SK-N-SH (cell line): ENCODE measurements at regions not wholly inside any gene's neighbourhood (a gene's known extent, or its start where the extent isn't known, plus 50 kb on each side); places are given as distances from the start of the nearest gene placed in this dataset.

ENCODE experiments used
- CTCF ChIA-PET: fragments of 300-600, 350-600 bp; formaldehyde crosslinking; extraction: SDS; loops from one replicate; lab custom pipeline; 2021; lab: Yijun Ruan, JAX
- POLR2A ChIA-PET: fragments of 350-600 bp; sonication (Branson Sonifier 250); formaldehyde crosslinking; extraction: SDS; loops from one replicate; lab custom pipeline; 2020; ENCODE audit warnings: antibody characterized with exemption, inconsistent platforms; lab: Yijun Ruan, JAX
- DNase-seq: peaks from one replicate; pipeline ENCODE4 v3.0.0; 2012
- H2AFZ ChIP-seq: fragments of 200-600 bp; sonication (generic); 2 replicates; pipeline ENCODE4 v1.8.1; 2016; ENCODE audit warnings: antibody characterized with exemption, mild to moderate bottlenecking, low read depth
- H3F3A ChIP-seq: fragments of 200-600 bp; sonication (generic); replicated peaks from 2 replicates; pipeline ENCODE3; 2016; ENCODE audit warnings: antibody characterized with exemption, mild to moderate bottlenecking; ENCODE audit not compliant: insufficient read depth
- H3K27ac ChIP-seq, 2 experiments: fragments of 200-500 bp in 1 of 2; fragments of 200-600 bp in 1 of 2; sonication (Bioruptor generic) in 1 of 2; sonication (generic), shearing (Covaris generic) in 1 of 2; 2 replicates each; pipeline versions ENCODE4 v1.5.1 to v1.6.1; 2014 to 2016; ENCODE audit warnings: low read depth in 2 of 2, inconsistent platforms in 1 of 2, low read length in 1 of 2, mild to moderate bottlenecking in 1 of 2, mixed read lengths in 1 of 2
- H3K27me3 ChIP-seq: fragments of 200-600 bp; sonication (generic), shearing (Covaris generic); 2 replicates; pipeline ENCODE4 v1.6.1; 2016; ENCODE audit warnings: mixed run types; ENCODE audit not compliant: insufficient read depth
- H3K36me3 ChIP-seq, 2 experiments: fragments of 200-500 bp in 1 of 2; fragments of 200-600 bp in 1 of 2; sonication (Bioruptor generic) in 1 of 2; sonication (generic) in 1 of 2; replicated peaks in 1 of 2; 2 replicates each; pipeline versions ENCODE3 to v1.5.1; 2014 to 2016; ENCODE audit warnings: low read length in 1 of 2, mild to moderate bottlenecking in 1 of 2; ENCODE audit not compliant: insufficient read depth in 2 of 2, control insufficient read depth in 1 of 2
- H3K4me1 ChIP-seq, 2 experiments: fragments of 200-500 bp in 1 of 2; fragments of 200-600 bp in 1 of 2; sonication (Bioruptor generic) in 1 of 2; sonication (generic), shearing (Covaris generic) in 1 of 2; 2 replicates each; pipeline versions ENCODE4 v1.5.1 to v1.6.1; 2014 to 2016; ENCODE audit warnings: low read depth in 1 of 2, low read length in 1 of 2, mixed run types in 1 of 2; ENCODE audit not compliant: insufficient read depth in 2 of 2, control insufficient read depth in 1 of 2
- H3K4me2 ChIP-seq: fragments of 200-600 bp; sonication (generic), shearing (Covaris generic); 2 replicates; pipeline ENCODE4 v1.6.1; 2017; ENCODE audit warnings: mixed run types
- H3K4me3 ChIP-seq, 2 experiments: fragments of 200-500 bp in 1 of 2; fragments of 200-600 bp in 1 of 2; sonication (Bioruptor generic) in 1 of 2; sonication (generic), shearing (Covaris generic) in 1 of 2; 2 replicates each; pipeline versions ENCODE4 v1.5.1 to v1.8.1; 2014 to 2016; ENCODE audit warnings: low read depth in 2 of 2, inconsistent platforms in 1 of 2, low read length in 1 of 2, mild to moderate bottlenecking in 1 of 2, mixed read lengths in 1 of 2, moderate library complexity in 1 of 2
- H3K79me2 ChIP-seq: fragments of 200-600 bp; sonication (generic); 2 replicates; pipeline ENCODE4 v1.8.1; 2017; ENCODE audit warnings: mild to moderate bottlenecking; ENCODE audit not compliant: insufficient read depth
- H3K9ac ChIP-seq: fragments of 200-600 bp; sonication (generic); 2 replicates; pipeline ENCODE4 v1.6.1; 2017; ENCODE audit warnings: mixed run types
- H3K9me2 ChIP-seq: fragments of 200-600 bp; sonication (generic); 2 replicates; pipeline ENCODE4 v1.6.1; 2017; ENCODE audit warnings: mixed run types
- H3K9me3 ChIP-seq: fragments of 200-600 bp; sonication (generic); 2 replicates; pipeline ENCODE4 v1.6.1; 2017; ENCODE audit warnings: mixed run types, mild to moderate bottlenecking, moderate library complexity
- H4K20me1 ChIP-seq: fragments of 200-600 bp; sonication (generic); 2 replicates; pipeline ENCODE4 v1.6.1; 2017; ENCODE audit warnings: mild to moderate bottlenecking, mixed run types; ENCODE audit not compliant: insufficient read depth
- CHD2 ChIP-seq: fragments of 150-350 bp; IDR thresholded peaks from 2 replicates; pipeline ENCODE4 v1.6.1; 2018; ENCODE audit warnings: low read length; ENCODE audit not compliant: partially characterized antibody
- CTCF ChIP-seq: fragments of 200-600 bp; sonication (generic); IDR thresholded peaks from 2 replicates; pipeline ENCODE4 v1.6.1; 2017; ENCODE audit warnings: antibody characterized with exemption, mild to moderate bottlenecking, moderate library complexity
- EZH2phosphoT487 ChIP-seq: fragments of 200-600 bp; sonication (generic); IDR thresholded peaks from 2 replicates; pipeline ENCODE4 v1.6.1; 2017; ENCODE audit warnings: low read depth, mixed run types, mild to moderate bottlenecking, antibody characterized with exemption, moderate library complexity, borderline replicate concordance
- FOXJ3 ChIP-seq: sonication (generic); formaldehyde crosslinking; IDR thresholded peaks from 2 replicates; pipeline ENCODE4 v1.5.1; 2020; ENCODE audit warnings: mild to moderate bottlenecking, missing genetic modification reagents
- FOXM1 ChIP-seq: IDR thresholded peaks from 2 replicates; pipeline ENCODE4 v1.4.0; 2012; ENCODE audit warnings: low read depth, mild to moderate bottlenecking
- MXI1 ChIP-seq: IDR thresholded peaks from 2 replicates; pipeline ENCODE4 v1.6.1; 2012; ENCODE audit warnings: mild to moderate bottlenecking, low read depth, low read length, improper control_type of control experiment
- RAD21 ChIP-seq: IDR thresholded peaks from 2 replicates; pipeline ENCODE4 v1.6.1; 2012; ENCODE audit warnings: mild to moderate bottlenecking, low read length
- RCOR1 ChIP-seq: fragments of 150-350 bp; IDR thresholded peaks from 2 replicates; pipeline ENCODE4 v1.6.1; 2017; ENCODE audit warnings: antibody characterized with exemption, low read length
- REST ChIP-seq: IDR thresholded peaks from 2 replicates; pipeline ENCODE4 v1.6.1; 2012; ENCODE audit warnings: mild to moderate bottlenecking, low read depth, low read length, moderate library complexity
- RXRA ChIP-seq: IDR thresholded peaks from 2 replicates; pipeline ENCODE4 v1.4.0; 2012; ENCODE audit warnings: low read depth, mild to moderate bottlenecking, borderline replicate concordance
- SIN3A ChIP-seq: IDR thresholded peaks from 2 replicates; pipeline ENCODE4 v1.6.1; 2012; ENCODE audit warnings: low read depth, mild to moderate bottlenecking, low read length, moderate library complexity, borderline replicate concordance
- SMC3 ChIP-seq: IDR thresholded peaks from 2 replicates; pipeline ENCODE4 v1.6.1; 2012; ENCODE audit warnings: low read depth, low read length, improper control_type of control experiment
- WGBS: methylation state at CpG from one replicate; pipeline ENCODE4 v1.1.6; 2017; ENCODE audit warnings: low lambda C conversion rate; 5-methylcytosine and 5-hydroxymethylcytosine counted together
- TF ChIP-seq, protein P1 (sequence below): IDR thresholded peaks from 2 replicates; pipeline ENCODE4 v1.4.0; 2012; ENCODE audit warnings: low read depth
- TF ChIP-seq, protein P2 (sequence below): IDR thresholded peaks from 2 replicates; pipeline ENCODE4 v1.4.0; 2012; ENCODE audit warnings: low read depth, borderline replicate concordance

DNA sequence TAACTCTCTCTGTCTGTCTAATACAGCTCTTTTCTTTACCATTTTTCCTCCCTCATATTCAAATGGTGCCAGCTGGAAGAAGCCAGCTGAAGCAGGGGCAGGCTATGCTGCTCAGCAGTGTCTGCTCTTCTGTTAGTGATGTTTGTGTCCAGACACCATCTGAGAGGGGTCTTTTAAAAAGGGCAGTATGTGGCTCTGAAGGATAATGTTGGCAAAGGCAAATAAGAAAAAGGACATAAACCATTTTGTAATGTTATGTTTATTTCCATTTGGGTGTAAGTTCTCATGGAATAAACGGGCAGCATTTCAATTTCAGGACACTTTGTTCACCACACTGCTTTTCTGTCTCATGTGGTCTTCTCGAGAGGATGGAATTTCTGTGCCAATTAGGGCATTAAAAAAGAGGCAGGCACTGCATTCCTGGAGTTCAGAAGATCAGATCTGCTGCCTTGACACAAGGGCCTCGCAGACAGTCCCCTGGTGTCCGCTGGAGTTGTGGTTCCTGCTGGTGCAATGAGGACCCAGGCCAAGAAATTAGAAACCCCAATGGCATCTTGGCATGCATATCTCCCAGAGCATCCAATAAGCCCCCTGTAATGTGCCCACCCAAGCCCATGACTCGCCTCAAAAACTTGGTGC, 109.0 kb upstream of the ELMO1 start:
- no peak for DNase-seq
- TF ChIP-seq CHD2 = no peak
- no peak for TF ChIP-seq SIN3A
- no peak for TF ChIP-seq REST
- TF ChIP-seq, protein P1, sequence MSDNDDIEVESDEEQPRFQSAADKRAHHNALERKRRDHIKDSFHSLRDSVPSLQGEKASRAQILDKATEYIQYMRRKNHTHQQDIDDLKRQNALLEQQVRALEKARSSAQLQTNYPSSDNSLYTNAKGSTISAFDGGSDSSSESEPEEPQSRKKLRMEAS = no peak
- TF ChIP-seq CTCF = no peak
- TF ChIP-seq FOXM1 = no peak
- no peak for TF ChIP-seq RCOR1
- no peak overlapping the region for H3K4me2 ChIP-seq

GRCh38 chr7:37558320-37559096, 109.8 kb upstream of the ELMO1 start:
- H3K9ac ChIP-seq = no peak overlapping the region
- H3F3A ChIP-seq = no peaks in the 10 kb centered on the region
- no peak overlapping the region for H3K4me2 ChIP-seq
- no peak overlapping the region for H3K4me3 ChIP-seq
- no peaks in the 10 kb centered on the region for H3K27me3 ChIP-seq
- no peak for DNase-seq
- CTCF ChIA-PET = interaction anchor here (0.6 to 1.4 kb wide), 3 partner anchors 9 to 324 kb away, joined by 3 to 4 read pairs (median 3); no protein-coding TSS in a partner anchor
- no peaks in the 10 kb centered on the region for H3K4me1 ChIP-seq
- H2AFZ ChIP-seq = no peak overlapping the region
- WGBS = 17% methylated on average over 3 of the region's 3 CpGs
- H4K20me1 ChIP-seq = no peaks in the 10 kb centered on the region
- POLR2A ChIA-PET = no interaction called here
- H3K9me2 ChIP-seq = no peaks in the 10 kb centered on the region
- no peaks in the 10 kb centered on the region for H3K79me2 ChIP-seq
- no peak overlapping the region for H3K27ac ChIP-seq
- H3K9me3 ChIP-seq = no peaks in the 10 kb centered on the region; the same call in 1 of the 2 replicates
- no peaks in the 10 kb centered on the region for H3K36me3 ChIP-seq
- TF ChIP-seq EZH2phosphoT487 (no peak), FOXJ3 (CRISPR knock-in tag) (no peak), SMC3 (no peak), RAD21 (no peak; the same call in 1 of the 2 replicates), MXI1 (no peak), RCOR1 (no peak), RXRA (no peak)
- TF ChIP-seq, protein P2, sequence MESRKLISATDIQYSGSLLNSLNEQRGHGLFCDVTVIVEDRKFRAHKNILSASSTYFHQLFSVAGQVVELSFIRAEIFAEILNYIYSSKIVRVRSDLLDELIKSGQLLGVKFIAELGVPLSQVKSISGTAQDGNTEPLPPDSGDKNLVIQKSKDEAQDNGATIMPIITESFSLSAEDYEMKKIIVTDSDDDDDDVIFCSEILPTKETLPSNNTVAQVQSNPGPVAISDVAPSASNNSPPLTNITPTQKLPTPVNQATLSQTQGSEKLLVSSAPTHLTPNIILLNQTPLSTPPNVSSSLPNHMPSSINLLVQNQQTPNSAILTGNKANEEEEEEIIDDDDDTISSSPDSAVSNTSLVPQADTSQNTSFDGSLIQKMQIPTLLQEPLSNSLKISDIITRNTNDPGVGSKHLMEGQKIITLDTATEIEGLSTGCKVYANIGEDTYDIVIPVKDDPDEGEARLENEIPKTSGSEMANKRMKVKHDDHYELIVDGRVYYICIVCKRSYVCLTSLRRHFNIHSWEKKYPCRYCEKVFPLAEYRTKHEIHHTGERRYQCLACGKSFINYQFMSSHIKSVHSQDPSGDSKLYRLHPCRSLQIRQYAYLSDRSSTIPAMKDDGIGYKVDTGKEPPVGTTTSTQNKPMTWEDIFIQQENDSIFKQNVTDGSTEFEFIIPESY = no peak

More for the DNA sequence above, 109.0 kb upstream of the ELMO1 start:
- no peaks in the 10 kb centered on the region for H3K36me3 ChIP-seq
- H3K27me3 ChIP-seq = no peaks in the 10 kb centered on the region
- 11% methylated on average over 5 of the region's 5 CpGs for WGBS
- no peak overlapping the region for H3K9ac ChIP-seq
- H3K9me3 ChIP-seq = no peaks in the 10 kb centered on the region; the same call in 1 of the 2 replicates
- CTCF ChIA-PET = interaction anchor here (1.4 kb wide), 1 partner anchor 323 kb away, joined by 4 read pairs; no protein-coding TSS in a partner anchor
- H3K4me3 ChIP-seq = no peak overlapping the region
- no peaks in the 10 kb centered on the region for H3K79me2 ChIP-seq
- no peaks in the 10 kb centered on the region for H3K4me1 ChIP-seq
- H3K27ac ChIP-seq = no peak overlapping the region
- no peak overlapping the region for H2AFZ ChIP-seq
- H3K9me2 ChIP-seq = no peaks in the 10 kb centered on the region
- no peaks in the 10 kb centered on the region for H4K20me1 ChIP-seq
- POLR2A ChIA-PET = no interaction called here
- no peaks in the 10 kb centered on the region for H3F3A ChIP-seq
